PFSK-1 (cell line): ENCODE measurements at regions not wholly inside any gene's neighbourhood (a gene's known extent, or its start where the extent isn't known, plus 50 kb on each side); places are given as distances from the start of the nearest gene placed in this dataset.

Experiments
- POLR2AphosphoS5 ChIP-seq: IDR thresholded peaks from 2 replicates; pipeline ENCODE4 v1.6.1; 2012; ENCODE audit warnings: low read depth, mild to moderate bottlenecking, control low read depth, low read length, moderate library complexity
- REST ChIP-seq, 2 experiments: IDR thresholded peaks; 2 replicates each; pipeline versions ENCODE4 v1.6.1 to v1.8.0; 2011 to 2012; ENCODE audit warnings: low read depth in 2 of 2, low read length in 2 of 2, control low read depth in 1 of 2, inconsistent platforms in 1 of 2, mild to moderate bottlenecking in 1 of 2, moderate library complexity in 1 of 2; ENCODE audit not compliant: insufficient read depth in 1 of 2
- TAF1 ChIP-seq: IDR thresholded peaks from 2 replicates; pipeline ENCODE4 v1.6.1; 2012; ENCODE audit warnings: low read length, control low read depth, borderline replicate concordance; ENCODE audit not compliant: insufficient read depth

- TF ChIP-seq TAF1 (no peak), REST (IDR thresholded peaks at IDR 0.05; ENCODE audit: insufficient read depth in 1 of 2, low read depth in 2 of 2, low read length in 2 of 2) (no peak), POLR2AphosphoS5 (no peak)
Measured at GRCh38 chr11:134879931-134880330, 467.9 kb upstream of the B3GAT1 start.
